ENCODE measurements at regions not wholly inside any gene's neighbourhood (a gene's known extent, or its start where the extent isn't known, plus 50 kb on each side); places are given as distances from the start of the nearest gene placed in this dataset.

- H4K5ac ChIP-seq (ENCODE audit: low read depth, low read length): no peak overlapping the region
- no peak overlapping the region for H2AK9ac ChIP-seq (replicated peaks; ENCODE audit: low read depth, low read length, poor library complexity)
- H3K4me2 ChIP-seq (ENCODE audit: low read depth, low read length): no peak overlapping the region
- no peak for TF ChIP-seq MXI1 (IDR thresholded peaks at IDR 0.05; ENCODE audit: borderline replicate concordance, low read depth, low read length)
- TF ChIP-seq RCOR1 (IDR thresholded peaks at IDR 0.05; ENCODE audit: insufficient replicate concordance, low read length): no peak
- TF ChIP-seq ELK1 (IDR thresholded peaks at IDR 0.05; ENCODE audit: borderline replicate concordance, low read depth, low read length): no peak
- TF ChIP-seq MAZ (IDR thresholded peaks at IDR 0.05; ENCODE audit: borderline replicate concordance, low read depth, low read length): no peak
- no peak for TF ChIP-seq CEBPB (IDR thresholded peaks at IDR 0.05; ENCODE audit: low read depth, low read length)
- no peak for TF ChIP-seq BHLHE40 (IDR thresholded peaks at IDR 0.05; ENCODE audit: low read depth, low read length)
- TF ChIP-seq CTCF (conservative IDR thresholded peaks at IDR 0.05; ENCODE audit: low read depth, low read length): no peak
- no peak for TF ChIP-seq USF2 (IDR thresholded peaks at IDR 0.05; ENCODE audit: low read depth, low read length)
- no peak for TF ChIP-seq SMC3 (IDR thresholded peaks at IDR 0.05; ENCODE audit: low read depth, low read length)
- TF ChIP-seq RFX5 (IDR thresholded peaks at IDR 0.05; ENCODE audit: low read depth, low read length): no peak
- no peak overlapping the region for H4K8ac ChIP-seq (ENCODE audit: low read depth in 2 of 2, low read length in 2 of 2)
- H2AK5ac ChIP-seq (ENCODE audit: low read depth, low read length): no peak overlapping the region
- no peaks in the 10 kb centered on the region for H3K4me1 ChIP-seq (ENCODE audit: control insufficient read depth, insufficient read depth, low read length)
- ATAC-seq (ENCODE audit: low read depth) (no peak), DNase-seq (no peak)
- no peaks in the 10 kb centered on the region for H3K9me1 ChIP-seq (ENCODE audit: insufficient read depth, low read length)
- ChIA-PET CTCF (no interaction called here), POLR2A (ENCODE audit: unreplicated experiment) (interaction anchor here (0.5 kb wide), 1 partner anchor 146 kb away, joined by 11 read pairs; no protein-coding TSS in a partner anchor)
- H3K27ac ChIP-seq (ENCODE audit: insufficient read depth, low read length): no peak overlapping the region
- in situ Hi-C loops (cut with MboI; ENCODE audit: low sequenced_read_pairs) (no loop called here), intact Hi-C loops (cut with micrococcal nuclease) (no loop called here), dilution Hi-C loops (cut with HindIII; ENCODE audit: low sequenced_read_pairs, unreplicated experiment) (no loop called here)
- H2BK20ac ChIP-seq (ENCODE audit: low read depth, low read length): no peak overlapping the region
- H3K9me3 ChIP-seq (ENCODE audit: control insufficient read depth, insufficient read depth, low read length): peaks cover 2% of the 10 kb centered on the region; the same call in 1 of the 2 replicates
- no peak overlapping the region for H3K9ac ChIP-seq (ENCODE audit: low read depth, low read length)
- no peak overlapping the region for H3K4ac ChIP-seq (ENCODE audit: low read depth, low read length)
- H3K14ac ChIP-seq (replicated peaks; ENCODE audit: low read depth, low read length): no peak overlapping the region
- H3K27me3 ChIP-seq (ENCODE audit: control insufficient read depth, insufficient read depth, low read length): no peaks in the 10 kb centered on the region
- no TSS peak for BruUV-seq (replicated peaks)
- no peak overlapping the region for H2BK5ac ChIP-seq (ENCODE audit: low read depth, low read length, poor library complexity, severe bottlenecking)
- H3K4me3 ChIP-seq (ENCODE audit: insufficient read depth, low read depth, low read length): no peak overlapping the region
- no peak overlapping the region for H3K56ac ChIP-seq (ENCODE audit: extremely low read depth, insufficient read depth, low read length)
- no peak overlapping the region for H3K23ac ChIP-seq (ENCODE audit: low read depth, low read length)
- H2AFZ ChIP-seq (replicated peaks; ENCODE audit: low read length, poor library complexity): no peak overlapping the region
- H2BK120ac ChIP-seq (ENCODE audit: low read depth, low read length): no peak overlapping the region
- H4K91ac ChIP-seq (ENCODE audit: insufficient read depth, low read depth, low read length): no peak overlapping the region
- H2BK15ac ChIP-seq (ENCODE audit: low read depth, low read length): no peak overlapping the region
- no peaks in the 10 kb centered on the region for H3K36me3 ChIP-seq (ENCODE audit: control insufficient read depth, insufficient read depth, low read length)
- no CpG with 5 or more reads among the region's 1 CpG for WGBS, 2 experiments (ENCODE audit: extremely low coverage in 2 of 2, insufficient read length in 1 of 2)
- H4K20me1 ChIP-seq (ENCODE audit: insufficient read depth, low read length): no peaks in the 10 kb centered on the region
- H3K79me1 ChIP-seq (ENCODE audit: low read depth in 1 of 2, low read length in 2 of 2): no peaks in the 10 kb centered on the region
- H3K18ac ChIP-seq (ENCODE audit: low read depth, low read length): no peak overlapping the region
Measured at GRCh38 chr4:178633263-178633662, 1191.0 kb upstream of the AGA start.

All from IMR-90 (cell line).